ENCODE measurements at regions not wholly inside any gene's neighbourhood (a gene's known extent, or its start where the extent isn't known, plus 50 kb on each side); places are given as distances from the start of the nearest gene placed in this dataset.
"Not testable (repeated sequence)": the region's sequence is repeated elsewhere in the genome, so short reads cannot be mapped to it uniquely, and the experiment has no call there.

GRCh38 chr2:132220589-132220988, 58.8 kb upstream of the ANKRD30BL start:
- in situ Hi-C loops (cut with HindIII; ENCODE audit: low pct_unique_long_range_greater_than_20kb, low sequenced_read_pairs); DNase-seq (ENCODE audit: low read depth in 1 of 2, low spot score in 1 of 2): not testable (repeated sequence)

GRCh38 chr2:132221886-132222285, 60.1 kb upstream of the ANKRD30BL start:
- in situ Hi-C loops (cut with HindIII; ENCODE audit: low pct_unique_long_range_greater_than_20kb, low sequenced_read_pairs); DNase-seq (ENCODE audit: low read depth in 1 of 2, low spot score in 1 of 2): not testable (repeated sequence)

DNA sequence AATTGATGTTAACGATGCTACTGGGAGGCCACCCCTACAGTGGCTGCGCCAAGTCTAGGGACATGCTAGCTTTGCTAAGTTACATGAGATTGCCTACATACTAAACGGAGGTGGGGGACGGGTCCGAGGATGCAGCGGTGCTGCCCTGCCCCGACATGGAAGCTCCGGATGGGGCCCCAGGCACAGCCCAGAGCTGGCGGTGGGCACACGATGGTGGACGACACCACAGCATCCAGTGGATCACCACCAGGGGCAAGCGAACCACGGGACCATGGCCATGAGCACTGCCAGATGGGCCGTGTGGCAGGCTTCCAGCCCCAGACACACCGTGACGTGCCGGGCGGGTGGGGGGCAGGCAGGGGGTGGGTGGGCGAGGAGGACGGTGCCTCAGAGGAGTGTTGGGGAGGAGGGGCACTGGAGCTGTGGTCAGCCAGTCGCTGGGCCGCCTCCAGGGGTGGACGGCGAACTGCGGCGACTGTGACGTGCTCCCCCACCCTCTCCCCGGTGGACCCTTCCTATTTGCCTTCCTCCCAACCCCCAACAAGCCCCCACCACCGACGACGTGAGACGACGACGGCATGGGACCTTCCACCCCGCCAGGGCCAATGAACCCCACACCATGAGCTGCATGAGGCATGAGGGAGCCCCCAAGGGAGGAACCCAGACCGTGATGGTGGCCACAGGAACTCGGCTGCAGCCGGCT, 90.6 kb upstream of the ANKRD30BL start:
- TF ChIP-seq JUND (IDR thresholded peaks at IDR 0.05; ENCODE audit: low read depth), result no peak
- no peak for DNase-seq (ENCODE audit: low read depth in 1 of 2, low spot score in 1 of 2)
- in situ Hi-C loops (cut with HindIII; ENCODE audit: low pct_unique_long_range_greater_than_20kb, low sequenced_read_pairs), result no loop called here

DNA sequence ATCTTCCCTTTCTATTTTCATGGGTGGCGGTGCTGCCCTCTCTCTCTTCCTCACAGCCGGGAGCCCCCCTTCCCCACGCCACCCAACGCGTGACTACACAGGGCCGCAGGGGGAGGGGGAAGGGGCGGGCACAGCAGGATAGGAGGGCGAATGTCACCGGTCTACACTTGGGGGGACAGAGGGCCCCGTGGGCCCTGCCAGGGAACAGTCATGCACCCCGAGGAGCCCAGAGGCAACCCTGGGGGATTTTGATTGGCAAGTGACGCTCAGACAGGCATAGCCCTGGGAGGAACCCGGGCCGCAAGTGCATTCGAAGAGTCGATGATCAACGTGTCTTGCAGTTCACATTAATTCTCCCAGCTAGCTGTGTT, 91.1 kb upstream of the ANKRD30BL start:
- no peak for TF ChIP-seq JUND (IDR thresholded peaks at IDR 0.05; ENCODE audit: low read depth)
- in situ Hi-C loops (cut with HindIII; ENCODE audit: low pct_unique_long_range_greater_than_20kb, low sequenced_read_pairs), result no loop called here
- DNase-seq (ENCODE audit: low read depth in 1 of 2, low spot score in 1 of 2), result no peak

GRCh38 chr2:132253496-132254305, 91.9 kb upstream of the ANKRD30BL start:
- DNase-seq (ENCODE audit: low read depth in 1 of 2, low spot score in 1 of 2), result no peak
- in situ Hi-C loops (cut with HindIII; ENCODE audit: low pct_unique_long_range_greater_than_20kb, low sequenced_read_pairs), result no loop called here
- TF ChIP-seq JUND (IDR thresholded peaks at IDR 0.05; ENCODE audit: low read depth), result no peak

DNA sequence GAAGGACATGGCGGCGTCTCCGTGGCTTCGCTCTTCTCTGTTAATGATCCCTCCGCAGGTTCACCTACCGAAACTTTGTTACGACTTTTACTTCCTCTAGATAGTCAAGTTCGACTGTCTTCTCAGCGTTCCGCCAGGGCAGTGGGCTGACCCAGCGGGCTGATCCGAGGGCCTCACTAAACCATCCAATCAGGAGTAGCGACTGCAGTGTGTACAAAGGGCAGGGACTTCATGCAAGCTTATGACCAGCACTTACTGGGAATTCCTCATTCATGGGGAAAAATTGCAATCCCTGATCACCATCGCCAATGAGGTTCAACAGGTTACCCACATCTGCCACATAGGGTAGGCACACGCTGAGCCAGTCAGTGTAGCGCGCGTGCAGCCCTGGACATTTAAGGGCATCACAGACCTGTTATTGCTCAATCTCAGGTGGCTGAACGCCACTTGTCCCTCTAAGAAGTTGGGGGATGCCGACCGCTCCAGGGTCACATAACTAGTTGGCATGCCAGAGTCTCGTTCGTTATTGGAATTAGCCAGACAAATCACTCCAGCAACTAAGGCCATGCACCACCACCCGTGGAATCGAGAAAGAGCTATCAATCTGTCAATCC, 92.7 kb upstream of the ANKRD30BL start:
- DNase-seq (ENCODE audit: low read depth in 1 of 2, low spot score in 1 of 2); in situ Hi-C loops (cut with HindIII; ENCODE audit: low pct_unique_long_range_greater_than_20kb, low sequenced_read_pairs): not testable (repeated sequence)

DNA sequence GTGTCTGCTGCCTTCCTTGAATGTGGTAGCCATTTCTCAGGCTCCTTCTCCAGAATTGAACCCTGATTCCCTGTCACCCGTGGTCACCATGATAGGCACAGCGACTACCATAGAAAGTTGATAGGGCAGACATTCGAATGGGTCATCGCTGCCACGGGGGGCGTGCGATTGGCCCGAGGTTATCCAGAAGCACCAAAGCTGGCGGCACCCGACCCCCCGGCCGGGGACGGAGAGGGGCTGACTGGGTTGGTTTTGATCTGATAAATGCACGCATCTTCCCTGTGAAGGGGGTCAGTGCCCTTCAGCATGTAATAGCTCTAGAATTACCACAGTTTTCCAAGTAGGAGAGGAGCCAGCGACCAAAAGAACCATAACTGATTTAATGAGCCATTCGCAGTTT, 94.0 kb upstream of the ANKRD30BL start:
- no peak for DNase-seq (ENCODE audit: low read depth in 1 of 2, low spot score in 1 of 2)
- TF ChIP-seq JUND (IDR thresholded peaks at IDR 0.05; ENCODE audit: low read depth), result no peak
- in situ Hi-C loops (cut with HindIII; ENCODE audit: low pct_unique_long_range_greater_than_20kb, low sequenced_read_pairs), result no loop called here

DNA sequence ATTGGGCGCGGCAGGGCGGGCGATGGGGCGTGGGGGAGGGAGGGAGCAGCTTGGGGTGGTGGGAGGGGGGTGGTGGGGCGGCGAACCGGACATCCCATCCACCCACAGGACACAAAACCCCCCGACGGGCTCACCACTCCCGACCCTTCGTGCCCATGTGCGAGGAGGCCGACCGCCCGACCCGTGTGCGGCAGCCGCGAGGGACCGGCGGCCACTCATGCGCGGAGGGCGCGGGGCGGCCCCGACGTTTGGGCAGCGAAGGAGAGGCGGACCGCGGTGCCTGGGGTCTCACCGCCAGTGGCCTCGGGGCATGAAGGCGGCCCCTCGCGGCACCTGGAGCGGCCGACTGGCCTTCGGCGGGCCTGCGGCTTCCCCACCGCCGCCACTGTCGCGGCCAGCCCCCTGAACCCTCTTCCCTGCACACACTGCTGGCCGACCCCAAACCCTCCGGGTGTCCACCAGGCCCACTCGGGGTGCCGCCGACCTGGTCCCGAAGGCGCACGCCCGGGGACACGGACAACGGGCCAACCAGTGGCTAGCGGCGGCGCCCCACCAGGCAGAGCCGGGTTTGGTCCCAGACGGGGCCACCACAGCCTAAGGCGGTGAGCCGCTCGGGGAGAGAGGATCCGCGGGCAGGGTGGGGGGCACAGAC, 94.6 kb upstream of the ANKRD30BL start:
- no peak for TF ChIP-seq JUND (IDR thresholded peaks at IDR 0.05; ENCODE audit: low read depth)
- in situ Hi-C loops (cut with HindIII; ENCODE audit: low pct_unique_long_range_greater_than_20kb, low sequenced_read_pairs), result no loop called here
- no peak for DNase-seq (ENCODE audit: low read depth in 1 of 2, low spot score in 1 of 2)

- DNase-seq (ENCODE audit: low read depth in 1 of 2, low spot score in 1 of 2); in situ Hi-C loops (cut with HindIII; ENCODE audit: low pct_unique_long_range_greater_than_20kb, low sequenced_read_pairs): not testable (repeated sequence)
Observed at GRCh38 chr2:132256903-132257300, 95.2 kb upstream of the ANKRD30BL start.

DNA sequence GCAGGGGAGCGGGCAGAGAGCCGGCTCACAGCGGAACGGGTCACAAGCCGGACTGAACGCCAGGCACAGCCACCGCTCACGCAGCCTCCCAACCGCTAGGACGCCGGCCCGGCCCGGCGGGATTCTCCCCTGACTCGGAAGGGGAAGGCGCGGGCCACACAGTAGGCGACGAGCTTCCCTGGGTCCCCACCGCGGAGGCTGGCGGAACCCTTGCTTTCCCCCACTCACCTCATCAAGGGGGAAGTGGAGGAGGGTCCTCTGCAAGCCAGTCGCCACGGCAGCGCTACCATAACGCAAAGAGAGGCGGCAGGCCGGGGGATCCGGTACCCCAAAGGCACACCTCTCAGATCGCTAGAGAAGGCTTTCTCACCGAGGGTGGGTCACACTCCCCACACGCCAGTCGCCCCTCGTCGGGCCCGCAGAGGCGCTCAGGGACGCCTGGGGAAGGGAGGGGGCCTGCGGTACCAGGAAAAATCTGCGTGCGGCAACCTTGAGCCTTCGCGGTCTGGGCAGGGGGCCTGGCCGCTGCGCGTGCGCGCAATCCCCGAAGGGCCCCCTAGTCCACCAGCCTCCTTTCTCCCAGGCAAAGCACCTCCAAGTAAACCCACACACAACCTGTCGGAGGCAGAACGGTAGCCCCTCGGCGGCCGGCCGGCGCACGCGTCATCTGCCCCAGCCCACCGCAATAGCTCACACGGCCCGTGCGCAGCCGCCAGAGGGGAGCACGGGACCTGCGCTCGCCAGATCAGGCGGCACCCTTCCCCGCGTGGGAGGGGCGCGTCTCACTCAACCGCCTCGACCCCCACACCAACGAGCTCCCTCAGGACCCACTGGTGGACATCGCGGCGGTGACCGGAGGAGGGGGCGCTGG, 95.8 kb upstream of the ANKRD30BL start:
- in situ Hi-C loops (cut with HindIII; ENCODE audit: low pct_unique_long_range_greater_than_20kb, low sequenced_read_pairs); DNase-seq (ENCODE audit: low read depth in 1 of 2, low spot score in 1 of 2): not testable (repeated sequence)

GRCh38 chr2:132259276-132259675, 97.5 kb upstream of the ANKRD30BL start:
- DNase-seq (ENCODE audit: low read depth in 1 of 2, low spot score in 1 of 2); in situ Hi-C loops (cut with HindIII; ENCODE audit: low pct_unique_long_range_greater_than_20kb, low sequenced_read_pairs): not testable (repeated sequence)

- DNase-seq (ENCODE audit: low read depth in 1 of 2, low spot score in 1 of 2); in situ Hi-C loops (cut with HindIII; ENCODE audit: low pct_unique_long_range_greater_than_20kb, low sequenced_read_pairs): not testable (repeated sequence)
Observed at GRCh38 chr2:132265595-132265994, 103.8 kb upstream of the ANKRD30BL start.
